IMR-90 (cell line): ENCODE measurements at regions not wholly inside any gene's neighbourhood (a gene's known extent, or its start where the extent isn't known, plus 50 kb on each side); places are given as distances from the start of the nearest gene placed in this dataset.

ENCODE experiments used
- ATAC-seq: fragments of 200-7000 bp; cut with Tn5 transposase; 2 replicates; pipeline ENCODE4 v1.9.1; 2020; ENCODE audit warnings: low read depth, mild to moderate bottlenecking, moderate library complexity
- BruUV-seq: library from RNA; stranded (reverse); fragments of 400-500 nt; replicated peaks from 2 replicates; lab custom pipeline; 2021; lab: Mats Ljungman, UMichigan
- CTCF ChIA-PET: fragments of 300-600 bp; formaldehyde crosslinking; extraction: SDS; loops from one replicate; lab custom pipeline; 2021; ENCODE audit warnings: antibody characterized with exemption; lab: Yijun Ruan, JAX
- POLR2A ChIA-PET: fragments of 300-600 bp; sonication (Branson Sonifier 250); formaldehyde crosslinking; loops from one replicate; lab custom pipeline; 2022; ENCODE audit warnings: antibody characterized with exemption; ENCODE audit not compliant: unreplicated experiment; lab: Charles Lee
- DNase-seq: peaks from one replicate; pipeline ENCODE4 v3.0.0; 2013
- H2AFZ ChIP-seq: replicated peaks from 2 replicates; pipeline ENCODE3; 2013; ENCODE audit warnings: low read length, mild to moderate bottlenecking; ENCODE audit not compliant: poor library complexity
- H2AK5ac ChIP-seq: 2 replicates; pipeline ENCODE4 v1.6.1; 2013; ENCODE audit warnings: low read depth, low read length, inconsistent platforms
- H2AK9ac ChIP-seq: replicated peaks from 2 replicates; pipeline ENCODE3; 2013; ENCODE audit warnings: mild to moderate bottlenecking, low read depth, low read length, moderate library complexity; ENCODE audit not compliant: poor library complexity
- H2BK120ac ChIP-seq: 2 replicates; pipeline ENCODE4 v1.6.1; 2013; ENCODE audit warnings: low read depth, low read length, inconsistent platforms
- H2BK15ac ChIP-seq: 3 replicates; pipeline ENCODE4 v1.6.1; 2013; ENCODE audit warnings: low read depth, low read length, inconsistent platforms
- H2BK20ac ChIP-seq: 2 replicates; pipeline ENCODE4 v1.6.1; 2013; ENCODE audit warnings: low read depth, mild to moderate bottlenecking, inconsistent platforms, low read length, moderate library complexity
- H2BK5ac ChIP-seq: 2 replicates; pipeline ENCODE4 v1.6.1; 2013; ENCODE audit warnings: mild to moderate bottlenecking, low read depth, low read length, inconsistent platforms; ENCODE audit not compliant: poor library complexity, severe bottlenecking
- H3K14ac ChIP-seq: replicated peaks from 2 replicates; pipeline ENCODE4 v1.6.1; 2013; ENCODE audit warnings: low read depth, low read length, inconsistent platforms
- H3K18ac ChIP-seq: 2 replicates; pipeline ENCODE4 v1.6.1; 2013; ENCODE audit warnings: low read depth, low read length, control low read depth
- H3K23ac ChIP-seq: 2 replicates; pipeline ENCODE4 v1.6.1; 2013; ENCODE audit warnings: low read depth, low read length, inconsistent platforms
- H3K27ac ChIP-seq: 2 replicates; pipeline ENCODE4 v1.5.1; 2013; ENCODE audit warnings: mild to moderate bottlenecking, control low read depth, low read length; ENCODE audit not compliant: insufficient read depth
- H3K27me3 ChIP-seq: 2 replicates; pipeline ENCODE4 v1.6.1; 2013; ENCODE audit warnings: low read length; ENCODE audit not compliant: control insufficient read depth, insufficient read depth
- H3K36me3 ChIP-seq: 2 replicates; pipeline ENCODE4 v1.6.1; 2013; ENCODE audit warnings: low read length, mixed read lengths; ENCODE audit not compliant: control insufficient read depth, insufficient read depth
- H3K4ac ChIP-seq: 2 replicates; pipeline ENCODE4 v1.6.1; 2013; ENCODE audit warnings: low read depth, low read length, inconsistent platforms
- H3K4me1 ChIP-seq: 2 replicates; pipeline ENCODE4 v1.6.1; 2013; ENCODE audit warnings: low read length, mixed read lengths; ENCODE audit not compliant: control insufficient read depth, insufficient read depth
- H3K4me2 ChIP-seq: 2 replicates; pipeline ENCODE4 v1.6.1; 2013; ENCODE audit warnings: low read depth, mild to moderate bottlenecking, control low read depth, low read length, moderate library complexity
- H3K4me3 ChIP-seq: 2 replicates; pipeline ENCODE4 v1.5.1; 2013; ENCODE audit warnings: low read depth, mild to moderate bottlenecking, control low read depth, low read length, moderate library complexity; ENCODE audit not compliant: insufficient read depth
- H3K56ac ChIP-seq: 2 replicates; pipeline ENCODE4 v1.6.1; 2013; ENCODE audit warnings: low read length, inconsistent platforms; ENCODE audit not compliant: insufficient read depth; ENCODE audit errors: extremely low read depth
- H3K79me1 ChIP-seq, 2 experiments: 2 replicates each; pipeline ENCODE4 v1.6.1; 2013; ENCODE audit warnings: low read length in 2 of 2, inconsistent platforms in 1 of 2, low read depth in 1 of 2
- H3K9ac ChIP-seq: 2 replicates; pipeline ENCODE4 v1.6.1; 2013; ENCODE audit warnings: low read depth, low read length, control low read depth
- H3K9me1 ChIP-seq: 2 replicates; pipeline ENCODE4 v1.6.1; 2013; ENCODE audit warnings: low read length, inconsistent platforms; ENCODE audit not compliant: insufficient read depth
- H3K9me3 ChIP-seq: 2 replicates; pipeline ENCODE4 v1.6.1; 2013; ENCODE audit warnings: low read length; ENCODE audit not compliant: control insufficient read depth, insufficient read depth
- H4K20me1 ChIP-seq: 2 replicates; pipeline ENCODE4 v1.6.1; 2013; ENCODE audit warnings: low read length, inconsistent platforms; ENCODE audit not compliant: insufficient read depth
- H4K5ac ChIP-seq: 2 replicates; pipeline ENCODE4 v1.6.1; 2013; ENCODE audit warnings: mild to moderate bottlenecking, low read depth, low read length, control low read depth
- H4K8ac ChIP-seq, 2 experiments: 2 replicates each; pipeline ENCODE4 v1.6.1; 2013; ENCODE audit warnings: low read depth in 2 of 2, low read length in 2 of 2, control low read depth in 1 of 2, inconsistent platforms in 1 of 2
- H4K91ac ChIP-seq: 2 replicates; pipeline ENCODE4 v1.6.1; 2013; ENCODE audit warnings: low read depth, low read length, inconsistent platforms; ENCODE audit not compliant: insufficient read depth
- MAFK ChIP-seq: IDR thresholded peaks from 2 replicates; pipeline ENCODE4 v1.6.1; 2012; ENCODE audit warnings: low read depth, low read length, improper control_type of control experiment
- WGBS, 2 experiments: methylation state at CpG; one replicate each; pipeline versions ENCODE4 v1.1.5 to v1.1.7; 2013; ENCODE audit warnings: missing lambda C conversion rate in 2 of 2; ENCODE audit not compliant: insufficient read length in 1 of 2; ENCODE audit errors: extremely low coverage in 2 of 2; 5-methylcytosine and 5-hydroxymethylcytosine counted together
- dilution Hi-C: fragments of 300-500 bp; cut with HindIII; formaldehyde crosslinking; loops from one replicate; pipeline ENCODE4 v1.14.3; 2018; ENCODE audit warnings: low sequenced_read_pairs; ENCODE audit not compliant: unreplicated experiment
- in situ Hi-C: fragments of 300-500 bp; cut with MboI; formaldehyde crosslinking; loops from 3 replicates; pipeline ENCODE4 v1.14.3; 2019; ENCODE audit warnings: low sequenced_read_pairs, inconsistent platforms, mixed read lengths
- intact Hi-C: fragments of 100-400 bp; cut with micrococcal nuclease; formaldehyde crosslinking; loops from 2 replicates; pipeline ENCODE4 v1.10.0; 2022

DNA sequence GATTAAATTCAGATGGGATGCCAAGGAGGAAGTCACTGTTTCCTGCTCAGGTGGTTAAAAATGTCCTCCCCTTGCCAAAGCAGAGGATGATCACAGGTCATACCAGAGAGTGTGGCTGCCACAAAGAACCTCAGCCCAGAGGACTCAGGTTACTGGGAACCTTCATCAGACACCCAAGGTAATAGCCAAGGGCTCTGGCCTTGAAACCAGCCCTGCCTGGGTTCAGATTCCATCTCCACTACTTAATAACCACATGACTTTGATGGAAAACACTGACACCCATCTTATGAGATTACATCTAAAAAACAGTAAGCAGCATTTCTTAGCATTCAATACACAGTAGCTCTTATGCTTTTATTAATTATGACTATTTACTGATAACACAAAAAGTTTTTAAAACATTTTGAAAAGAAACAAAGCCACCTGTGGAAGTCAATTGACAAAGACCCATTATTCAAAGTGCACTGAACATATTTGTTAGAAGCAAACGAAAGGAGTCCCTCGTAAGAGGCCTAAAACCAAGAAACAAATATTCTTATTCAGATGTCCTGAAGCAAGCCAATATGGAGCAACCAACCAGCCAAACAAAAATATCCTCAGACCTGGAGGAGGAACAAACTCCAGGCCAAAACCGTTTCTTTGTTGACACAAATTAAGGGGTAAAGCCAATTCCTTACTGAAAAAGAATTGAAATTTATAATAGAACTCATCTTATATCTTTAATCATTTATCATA is 241.5 kb downstream of the RNF152 start:
- no peak overlapping the region for H3K56ac ChIP-seq
- no peak overlapping the region for H3K4me2 ChIP-seq
- TF ChIP-seq MAFK: no peak
- dilution Hi-C loops (no loop called here), in situ Hi-C loops (no loop called here), intact Hi-C loops (no loop called here)
- H4K5ac ChIP-seq: no peak overlapping the region
- no peak overlapping the region for H4K8ac ChIP-seq
- H2BK120ac ChIP-seq: no peak overlapping the region
- H3K9ac ChIP-seq: no peak overlapping the region
- H3K79me1 ChIP-seq: no peaks in the 10 kb centered on the region
- H3K4ac ChIP-seq: no peak overlapping the region
- H2BK5ac ChIP-seq: no peak overlapping the region
- POLR2A ChIA-PET: no interaction called here
- no CpG with 5 or more reads among the region's 3 CpGs for WGBS, 2 experiments
- no peak overlapping the region for H3K4me3 ChIP-seq
- H3K4me1 ChIP-seq: no peaks in the 10 kb centered on the region
- no peak overlapping the region for H3K27ac ChIP-seq
- CTCF ChIA-PET: no interaction called here
- no TSS peak for BruUV-seq
- no peaks in the 10 kb centered on the region for H3K9me3 ChIP-seq
- no peak overlapping the region for H2AFZ ChIP-seq
- DNase-seq (no peak), ATAC-seq (no peak)
- H3K18ac ChIP-seq: no peak overlapping the region
- no peak overlapping the region for H3K23ac ChIP-seq
- H4K91ac ChIP-seq: no peak overlapping the region
- H2BK15ac ChIP-seq: no peak overlapping the region
- no peaks in the 10 kb centered on the region for H3K27me3 ChIP-seq
- no peak overlapping the region for H2AK9ac ChIP-seq
- H3K36me3 ChIP-seq: no peaks in the 10 kb centered on the region
- H3K14ac ChIP-seq: no peak overlapping the region
- H2AK5ac ChIP-seq: no peak overlapping the region
- H2BK20ac ChIP-seq: no peak overlapping the region
- H4K20me1 ChIP-seq: no peaks in the 10 kb centered on the region
- no peaks in the 10 kb centered on the region for H3K9me1 ChIP-seq
